IPS-NIHi7 (cell line): ENCODE measurements at regions not wholly inside any gene's neighbourhood (a gene's known extent, or its start where the extent isn't known, plus 50 kb on each side); places are given as distances from the start of the nearest gene placed in this dataset.
A peak's percentile ranks its signal among the peaks of the same experiment; 100 is the strongest.
"Not testable (repeated sequence)": the region's sequence is repeated elsewhere in the genome, so short reads cannot be mapped to it uniquely, and the experiment has no call there.

Source experiments
- DNase-seq: peaks from one replicate; pipeline ENCODE4 v3.0.0; 2012; ENCODE audit warnings: mixed read lengths; ENCODE audit errors: extremely low spot score

DNA sequence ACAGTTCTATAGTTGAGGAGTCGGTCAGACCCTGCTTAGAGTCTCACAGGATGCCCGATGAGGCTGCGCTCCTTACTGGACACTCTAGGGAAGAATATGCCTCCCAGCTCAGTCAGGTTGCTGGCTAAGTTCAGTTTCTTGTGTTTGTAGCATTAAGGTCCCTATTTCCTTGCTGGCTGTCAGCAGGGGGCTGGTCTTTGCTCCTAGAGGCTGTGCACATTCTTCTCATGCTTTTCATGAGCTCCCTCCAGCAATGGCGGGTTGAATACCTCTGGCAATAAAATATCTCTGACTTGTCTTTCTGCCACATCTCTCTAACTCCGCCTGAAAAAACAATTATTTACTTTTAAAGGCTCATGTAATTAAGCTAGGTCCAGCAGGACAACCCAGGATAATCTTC, 79.4 kb upstream of the DNAJC10 start:
- DNase-seq, result no peak

- no peak for DNase-seq
These were observed 77.4 kb upstream of the DNAJC10 start for GRCh38 chr2:182638667-182639066.

DNA sequence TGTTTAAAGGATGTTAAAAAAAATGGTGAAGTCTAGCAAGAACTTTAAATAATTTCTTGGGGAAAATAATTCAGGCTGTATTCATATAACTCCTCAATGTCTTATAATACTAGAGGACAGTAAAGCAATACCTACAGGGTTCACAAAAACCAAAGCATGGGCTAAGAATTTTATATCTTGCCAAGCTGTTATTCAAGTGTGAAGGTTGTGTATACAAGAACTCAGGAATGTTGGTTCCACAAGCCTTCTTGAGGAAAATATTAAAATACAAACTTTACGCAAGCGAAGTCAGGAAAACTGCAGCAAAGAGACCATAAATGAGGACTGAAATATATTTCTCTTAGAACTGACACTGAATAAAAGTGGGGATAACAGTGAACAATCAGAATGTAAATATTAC, 76.1 kb upstream of the DNAJC10 start:
- no peak for DNase-seq

- peak; percentile 42 for DNase-seq
These were observed 73.7 kb upstream of the DNAJC10 start for GRCh38 chr2:182642328-182642727.

DNA sequence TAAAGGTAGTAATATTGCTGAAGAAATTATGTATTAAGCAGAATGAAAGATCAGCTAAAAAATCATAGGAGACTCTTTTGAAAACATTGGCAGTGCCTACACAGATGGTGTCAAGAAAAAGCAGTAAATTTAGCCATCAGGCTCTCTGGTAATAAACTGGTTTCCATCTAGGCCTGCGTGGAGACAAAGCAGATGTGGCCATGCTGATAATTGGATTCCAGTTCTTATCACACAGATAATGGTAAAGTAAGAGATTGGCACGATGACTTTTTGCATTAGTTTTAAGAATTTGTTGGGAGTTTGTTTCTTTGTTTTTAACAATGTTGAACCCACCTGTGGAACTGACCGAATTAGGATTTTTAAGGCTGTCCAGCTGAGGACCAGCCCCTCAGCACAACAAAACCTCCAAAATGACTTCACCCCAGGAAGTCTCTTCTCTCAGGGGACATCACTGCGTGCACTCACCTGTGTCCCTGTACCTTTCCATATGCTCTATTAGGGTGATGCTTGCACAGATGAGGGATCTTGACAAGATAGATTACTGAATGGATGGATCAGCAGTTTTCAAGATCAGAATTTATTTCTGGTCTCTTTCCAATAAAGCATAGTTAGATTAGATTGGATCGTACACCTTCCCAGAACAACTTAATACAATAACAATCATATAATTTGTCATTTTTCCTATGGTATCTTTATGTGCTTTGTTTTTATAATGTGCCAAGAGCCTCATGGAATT, 69.1 kb upstream of the DNAJC10 start:
- no peak for DNase-seq

- DNase-seq, result no peak
These were observed 68.6 kb upstream of the DNAJC10 start for GRCh38 chr2:182647499-182647787.

DNA sequence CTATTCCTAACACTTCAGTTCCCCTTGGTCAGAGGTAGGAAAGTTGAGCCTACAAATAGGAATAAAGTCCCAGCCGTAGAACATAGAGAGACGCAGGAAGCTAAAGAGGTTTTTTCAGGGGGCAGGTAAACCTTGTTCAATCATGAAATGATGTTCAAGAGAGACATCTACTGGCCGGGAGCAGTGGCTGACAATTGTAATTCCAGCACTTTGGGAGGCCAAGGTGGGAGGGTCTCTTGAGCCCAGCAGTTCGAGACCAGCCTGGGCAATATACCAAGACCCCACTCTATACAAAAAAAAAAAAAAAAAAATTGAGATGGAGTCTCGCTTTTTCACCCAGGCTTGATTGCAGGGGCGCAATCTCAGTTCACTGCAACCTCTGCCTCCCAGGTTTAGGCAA, 66.7 kb upstream of the DNAJC10 start:
- peak; percentile 67 for DNase-seq

DNA sequence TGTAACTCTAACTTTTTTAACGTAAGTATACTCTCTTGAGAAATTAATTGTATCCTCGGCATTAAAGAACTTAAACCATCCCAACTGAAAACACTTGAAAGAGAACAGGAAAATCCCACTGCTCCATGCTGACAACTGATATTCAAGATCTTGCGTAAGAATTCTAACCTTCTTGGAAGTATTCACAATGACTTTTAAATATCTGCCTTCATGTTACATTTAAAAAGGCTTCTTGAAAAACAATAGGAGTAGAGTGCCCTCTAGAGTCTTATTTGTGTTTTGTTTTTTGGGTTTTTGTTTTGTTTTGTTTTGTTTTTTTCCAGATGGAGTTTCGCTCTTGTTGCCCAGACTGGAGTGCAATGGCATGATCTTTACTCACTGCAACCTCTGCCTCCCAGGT, 65.4 kb upstream of the DNAJC10 start:
- DNase-seq, result no peak

- DNase-seq, result no peak
These were observed 63.7 kb upstream of the DNAJC10 start for GRCh38 chr2:182652326-182652725.

DNA sequence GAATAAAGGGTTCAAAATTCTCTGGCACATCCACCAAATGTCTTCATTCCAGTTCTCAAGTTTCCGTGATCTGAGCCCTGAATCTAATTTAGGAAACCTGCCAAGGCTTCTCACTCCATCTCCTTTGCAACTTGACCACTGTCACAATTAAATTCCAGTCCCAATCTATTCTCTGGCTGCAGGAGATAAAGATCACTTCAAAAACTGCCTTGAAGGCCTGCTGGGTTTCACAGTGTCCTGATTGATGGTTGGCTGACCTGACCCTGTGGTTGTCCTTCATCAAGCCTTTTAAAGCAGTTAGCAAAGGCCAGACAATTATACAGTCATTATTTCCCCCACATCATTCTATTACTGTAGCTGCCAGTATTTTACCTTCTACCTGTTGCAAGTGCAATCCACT, 60.3 kb upstream of the DNAJC10 start:
- no peak for DNase-seq

- DNase-seq, result no peak
These were observed 51.8 kb upstream of the DNAJC10 start for GRCh38 chr2:182664212-182664611.

DNA sequence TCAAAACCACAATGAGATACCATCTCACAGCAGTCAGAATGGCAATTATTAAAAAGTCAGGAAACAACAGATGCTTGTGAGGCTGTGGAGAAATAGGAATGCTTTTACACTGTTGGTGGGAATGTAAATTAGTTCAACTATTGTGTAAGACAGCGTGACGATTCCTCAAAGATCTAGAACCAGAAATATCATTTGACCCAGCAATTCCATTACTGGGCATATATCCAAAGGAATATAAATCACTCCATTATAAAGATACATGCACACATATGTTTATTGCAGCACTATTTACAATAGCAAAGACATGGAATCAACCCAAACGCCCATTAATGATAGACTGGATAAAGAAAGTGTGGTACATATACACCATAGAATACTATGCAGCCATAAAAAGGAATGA, 50.6 kb upstream of the DNAJC10 start:
- not testable (repeated sequence) for DNase-seq
